Activated CD4-positive, alpha-beta T cell treated with anti-CD3 and anti-CD28 coated beads, Interleukin-2, amount 50 U/mL, for 16 hours (primary cell): ENCODE measurements at regions not wholly inside any gene's neighbourhood (a gene's known extent, or its start where the extent isn't known, plus 50 kb on each side); places are given as distances from the start of the nearest gene placed in this dataset.

Experiments used
- DNase-seq: peaks from one replicate; pipeline ENCODE4 v3.0.0-alpha.2; 2020

DNA sequence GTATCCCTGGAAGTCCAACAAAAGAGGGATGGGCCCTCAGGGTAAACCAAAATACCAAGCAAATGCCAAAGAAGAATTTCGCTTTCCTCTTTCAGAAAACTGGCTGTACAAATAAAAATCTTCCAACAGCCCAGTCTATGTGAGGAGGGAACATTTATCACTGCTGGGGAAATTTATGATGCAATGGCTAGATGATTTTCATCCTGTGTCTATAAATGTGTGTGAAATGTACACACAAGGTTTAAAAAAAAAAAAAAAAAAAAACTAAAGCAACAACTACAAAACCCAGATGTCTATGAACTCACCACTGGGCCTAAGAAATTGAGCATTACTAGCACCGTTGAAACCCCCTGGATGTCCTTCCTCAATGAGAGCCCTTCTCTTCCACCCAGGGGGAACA is 68.7 kb upstream of the SLC4A11 start:
- DNase-seq: no peak

DNA sequence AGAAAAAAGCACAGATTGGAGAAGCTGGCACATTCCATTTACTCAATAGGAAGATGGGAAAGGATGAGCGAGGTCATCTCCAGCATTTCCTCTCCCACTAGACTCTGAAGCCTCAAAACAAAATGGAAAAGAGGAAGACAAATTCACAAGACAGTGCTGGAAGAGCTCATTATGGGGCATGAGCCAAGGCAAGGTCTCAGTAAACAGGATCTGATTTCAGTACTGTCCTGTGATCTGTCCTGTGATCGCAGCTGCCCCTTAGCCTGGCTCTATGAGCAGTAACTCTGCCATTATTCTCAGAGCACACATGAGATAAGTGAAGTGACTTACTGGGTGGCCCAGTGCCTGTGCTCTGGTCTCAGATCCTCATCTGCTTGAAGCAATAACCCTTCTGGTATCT is 68.1 kb upstream of the SLC4A11 start:
- no peak for DNase-seq

DNA sequence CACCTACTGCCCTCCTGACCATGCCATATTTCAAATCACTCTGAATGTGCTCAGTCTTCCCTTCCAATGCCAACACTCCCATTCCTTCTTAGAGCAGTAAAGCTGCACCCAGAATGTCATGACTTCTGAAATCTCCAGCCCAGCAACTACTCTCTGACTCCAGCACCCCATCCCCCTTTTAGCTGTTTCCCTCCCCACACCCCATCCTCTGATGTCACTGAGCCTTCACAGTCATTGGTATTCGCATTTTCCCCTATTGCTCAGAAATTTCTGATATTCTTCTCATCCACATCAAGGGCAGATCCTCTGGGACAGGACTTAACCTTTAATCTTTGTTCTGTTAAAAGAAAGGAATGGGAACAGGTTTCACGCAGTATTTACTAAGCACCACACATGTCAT is 67.1 kb upstream of the SLC4A11 start:
- DNase-seq: no peak

DNA sequence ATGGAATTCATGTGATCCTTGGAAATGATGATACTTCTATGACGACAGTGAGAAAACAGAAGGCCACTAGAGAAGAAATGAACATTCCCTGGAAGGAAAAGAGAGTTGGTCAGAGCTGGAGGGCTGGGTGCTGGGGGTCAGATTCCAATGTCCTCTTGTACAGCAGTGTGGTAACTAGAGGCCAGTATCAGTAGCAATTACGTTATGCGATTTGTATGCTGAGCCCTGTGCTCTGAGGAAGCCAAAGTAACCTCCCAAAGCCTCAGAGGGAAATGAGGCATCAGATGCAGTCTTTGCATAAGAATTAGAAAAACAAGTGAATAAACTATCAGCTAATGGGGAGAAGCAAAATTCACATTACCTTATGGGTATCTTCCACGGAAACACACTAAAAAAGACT is 65.5 kb upstream of the SLC4A11 start:
- DNase-seq: no peak

DNA sequence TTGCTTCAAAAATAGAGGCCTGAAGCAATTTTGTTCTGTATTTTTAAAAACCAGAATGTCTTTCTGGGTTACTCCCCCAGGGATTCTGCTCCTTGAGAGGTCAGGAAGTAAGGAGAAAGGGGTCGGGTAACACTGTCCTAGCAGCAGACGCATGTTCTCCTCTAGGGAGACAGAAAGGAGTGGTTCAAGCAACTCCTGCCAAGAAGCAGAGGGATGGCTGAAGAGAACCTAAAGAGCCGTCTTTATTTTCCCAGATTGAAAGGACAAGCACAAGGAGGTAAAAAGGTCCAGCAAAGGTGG is 58.0 kb upstream of the SLC4A11 start:
- no peak for DNase-seq

DNA sequence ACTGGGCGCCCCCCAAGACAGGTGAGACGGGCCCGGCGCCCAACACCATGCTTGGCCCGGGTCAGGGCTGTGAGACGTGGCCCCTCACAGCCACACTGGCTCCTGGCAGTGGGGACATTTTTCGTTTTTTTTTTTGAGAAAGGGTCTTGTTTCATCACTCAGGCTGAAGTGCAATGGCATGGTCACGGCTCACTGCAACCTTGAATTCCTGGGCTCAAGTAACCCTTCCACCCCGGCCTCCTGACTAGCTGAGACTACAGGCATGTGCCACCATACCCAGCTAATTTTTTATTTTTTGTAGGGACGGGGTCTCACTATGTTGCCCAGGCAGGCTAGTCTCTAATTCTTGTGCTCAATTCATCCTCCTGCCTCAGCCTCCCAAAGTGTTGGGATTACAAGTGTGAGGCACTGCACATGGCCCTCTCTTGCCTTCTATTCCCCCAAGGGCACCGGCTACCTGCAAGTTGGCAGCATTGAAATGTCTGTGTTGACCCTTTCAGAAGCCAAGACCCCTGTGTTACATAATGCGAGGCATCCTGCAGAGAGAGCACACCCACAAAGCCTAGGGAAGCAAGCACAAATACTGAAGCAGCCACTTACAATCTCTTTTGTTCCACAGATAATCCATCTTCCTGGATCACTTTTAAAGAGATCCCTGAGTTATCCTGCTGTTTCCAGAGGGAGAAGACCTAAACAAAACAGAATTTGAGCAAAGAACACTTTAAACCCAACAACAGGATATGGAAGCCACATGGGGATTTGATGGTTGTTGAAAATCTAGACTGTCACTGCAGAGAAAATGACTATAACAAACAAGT is 57.5 kb upstream of the SLC4A11 start:
- DNase-seq: no peak
